ENCODE measurements at regions not wholly inside any gene's neighbourhood (a gene's known extent, or its start where the extent isn't known, plus 50 kb on each side); places are given as distances from the start of the nearest gene placed in this dataset.

DNA sequence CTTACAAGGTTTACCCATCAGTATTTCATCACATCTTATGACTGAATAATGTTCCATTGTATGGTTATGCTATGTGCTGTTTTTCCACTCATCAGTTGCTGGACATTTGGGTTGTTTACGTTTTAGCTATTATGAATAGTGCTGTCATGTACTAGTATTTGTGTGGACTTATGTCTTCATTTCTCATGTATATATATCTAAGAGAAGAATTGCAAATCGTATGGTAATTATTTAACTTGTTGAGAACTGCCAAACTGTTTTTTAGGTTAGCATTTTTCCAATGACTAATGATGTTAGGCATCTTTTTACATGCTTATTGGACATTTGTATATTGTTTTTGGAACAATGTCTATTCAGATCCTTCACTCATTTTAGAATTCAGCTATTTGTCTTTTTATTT, 368.3 kb downstream of the LMO7 start:
- TF ChIP-seq EP300 (IDR thresholded peaks at IDR 0.05), result no peak
- TF ChIP-seq, protein P1, sequence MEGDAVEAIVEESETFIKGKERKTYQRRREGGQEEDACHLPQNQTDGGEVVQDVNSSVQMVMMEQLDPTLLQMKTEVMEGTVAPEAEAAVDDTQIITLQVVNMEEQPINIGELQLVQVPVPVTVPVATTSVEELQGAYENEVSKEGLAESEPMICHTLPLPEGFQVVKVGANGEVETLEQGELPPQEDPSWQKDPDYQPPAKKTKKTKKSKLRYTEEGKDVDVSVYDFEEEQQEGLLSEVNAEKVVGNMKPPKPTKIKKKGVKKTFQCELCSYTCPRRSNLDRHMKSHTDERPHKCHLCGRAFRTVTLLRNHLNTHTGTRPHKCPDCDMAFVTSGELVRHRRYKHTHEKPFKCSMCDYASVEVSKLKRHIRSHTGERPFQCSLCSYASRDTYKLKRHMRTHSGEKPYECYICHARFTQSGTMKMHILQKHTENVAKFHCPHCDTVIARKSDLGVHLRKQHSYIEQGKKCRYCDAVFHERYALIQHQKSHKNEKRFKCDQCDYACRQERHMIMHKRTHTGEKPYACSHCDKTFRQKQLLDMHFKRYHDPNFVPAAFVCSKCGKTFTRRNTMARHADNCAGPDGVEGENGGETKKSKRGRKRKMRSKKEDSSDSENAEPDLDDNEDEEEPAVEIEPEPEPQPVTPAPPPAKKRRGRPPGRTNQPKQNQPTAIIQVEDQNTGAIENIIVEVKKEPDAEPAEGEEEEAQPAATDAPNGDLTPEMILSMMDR (IDR thresholded peaks at IDR 0.05), result no peak
- no peak for DNase-seq (ENCODE audit: low spot score in 2 of 2)
- WGBS, 2 donors, result 46 to 49% methylated on average over 2 of the region's 2 CpGs

DNA sequence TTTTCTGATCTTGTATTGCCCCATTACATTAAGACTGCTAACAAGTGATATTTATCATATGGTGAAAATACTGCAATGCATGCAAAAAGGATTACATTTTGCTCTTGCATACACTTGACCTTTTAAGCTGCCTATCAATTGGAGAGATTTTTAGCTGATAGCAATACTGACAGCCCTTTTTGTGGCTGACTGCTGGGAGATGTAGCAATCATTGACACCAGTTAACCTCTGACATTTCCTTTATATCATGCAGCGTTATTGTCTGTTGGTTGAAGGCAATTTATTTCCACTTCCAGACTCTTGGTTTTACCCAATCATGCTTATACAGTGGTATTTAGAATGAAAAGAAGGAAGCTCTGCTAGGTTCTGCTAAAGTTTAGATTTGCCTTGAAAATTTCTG, 364.0 kb downstream of the LMO7 start:
- H3K36me3 ChIP-seq, result no peaks in the 10 kb centered on the region
- H3K9me3 ChIP-seq, result no peaks in the 10 kb centered on the region
- H3K4me1 ChIP-seq, result no peaks in the 10 kb centered on the region
- no peak for DNase-seq (ENCODE audit: low spot score in 2 of 2)
- H3K27ac ChIP-seq, result no peak overlapping the region
- no peak overlapping the region for H3K4me3 ChIP-seq
- no peaks in the 10 kb centered on the region for H3K27me3 ChIP-seq
- no peak for TF ChIP-seq POLR2A (IDR thresholded peaks at IDR 0.05)
- no peak for TF ChIP-seq EP300 (IDR thresholded peaks at IDR 0.05)
- TF ChIP-seq, protein P1 (IDR thresholded peaks at IDR 0.05), result no peak
- 11 to 21% methylated on average over 1 of the region's 1 CpG for WGBS, 2 donors

More for the DNA sequence above, 368.3 kb downstream of the LMO7 start:
- no peak overlapping the region for H3K4me3 ChIP-seq
- no peaks in the 10 kb centered on the region for H3K9me3 ChIP-seq
- no peaks in the 10 kb centered on the region for H3K27me3 ChIP-seq
- H3K4me1 ChIP-seq, result peaks cover 0 to 5% (median 0%) of the 10 kb centered on the region in 4 donors
- no peaks in the 10 kb centered on the region for H3K36me3 ChIP-seq
- peak overlapping the region in 2 of 4 donors; percentile 41 to 53 for H3K27ac ChIP-seq

DNA sequence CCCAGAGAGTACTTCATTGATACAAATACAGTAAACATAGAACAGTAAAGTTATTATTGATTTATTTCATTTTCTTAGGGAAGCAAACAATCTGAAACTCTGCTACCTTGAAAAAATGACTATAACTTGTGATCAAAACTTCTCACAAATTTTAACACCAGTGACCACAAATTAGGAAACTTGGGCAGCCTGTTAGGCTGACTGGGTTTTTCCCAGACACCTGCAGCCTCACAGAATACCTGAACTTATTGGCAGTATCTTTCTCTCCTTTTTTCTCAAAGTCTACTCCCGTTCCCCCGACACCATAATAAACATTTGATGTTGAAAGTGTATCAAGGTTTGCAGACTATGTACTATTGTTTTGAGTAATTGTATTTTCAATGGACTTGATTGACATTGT, 360.5 kb downstream of the LMO7 start:
- Histone ChIP-seq H3K9me3 (no peaks in the 10 kb centered on the region), H3K36me3 (no peaks in the 10 kb centered on the region), H3K4me1 (no peaks in the 10 kb centered on the region), H3K4me3 (no peak overlapping the region), H3K27ac (no peak overlapping the region), H3K27me3 (no peaks in the 10 kb centered on the region)
- WGBS, 2 donors, result 84 to 91% methylated on average over 2 of the region's 2 CpGs
- no peak for DNase-seq (ENCODE audit: low spot score in 2 of 2)
- TF ChIP-seq EP300 (IDR thresholded peaks at IDR 0.05), result no peak
- TF ChIP-seq, protein P1 (IDR thresholded peaks at IDR 0.05), result no peak
- no peak for TF ChIP-seq POLR2A (IDR thresholded peaks at IDR 0.05)

DNA sequence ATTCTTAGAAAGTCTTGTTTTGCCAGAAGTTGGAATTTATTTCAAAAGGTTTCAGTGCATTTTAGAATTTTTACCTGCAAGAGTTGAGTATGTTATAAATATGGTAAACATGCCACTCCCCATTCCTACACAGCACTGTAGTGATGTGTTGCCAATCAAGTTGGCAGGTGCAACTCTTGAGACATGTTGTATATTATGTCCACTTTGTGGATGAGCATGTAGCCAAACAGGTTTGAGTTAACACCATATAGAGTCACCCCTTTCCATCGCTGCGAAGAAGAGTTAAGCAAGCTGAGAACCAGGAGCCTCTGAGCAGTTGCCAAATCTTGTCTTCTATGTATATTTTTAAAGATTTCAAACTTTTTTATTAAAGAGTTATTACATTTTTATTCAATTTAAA, 359.8 kb downstream of the LMO7 start:
- Histone ChIP-seq H3K4me1 (no peaks in the 10 kb centered on the region), H3K27me3 (no peaks in the 10 kb centered on the region), H3K4me3 (no peak overlapping the region), H3K27ac (no peak overlapping the region), H3K9me3 (no peaks in the 10 kb centered on the region), H3K36me3 (no peaks in the 10 kb centered on the region)
- 95 to 97% methylated on average over 2 of the region's 2 CpGs for WGBS, 2 donors
- TF ChIP-seq EP300 (IDR thresholded peaks at IDR 0.05) (no peak), POLR2A (IDR thresholded peaks at IDR 0.05) (no peak)
- TF ChIP-seq, protein P1 (IDR thresholded peaks at IDR 0.05), result no peak
- DNase-seq (ENCODE audit: low spot score in 2 of 2), result no peak

DNA sequence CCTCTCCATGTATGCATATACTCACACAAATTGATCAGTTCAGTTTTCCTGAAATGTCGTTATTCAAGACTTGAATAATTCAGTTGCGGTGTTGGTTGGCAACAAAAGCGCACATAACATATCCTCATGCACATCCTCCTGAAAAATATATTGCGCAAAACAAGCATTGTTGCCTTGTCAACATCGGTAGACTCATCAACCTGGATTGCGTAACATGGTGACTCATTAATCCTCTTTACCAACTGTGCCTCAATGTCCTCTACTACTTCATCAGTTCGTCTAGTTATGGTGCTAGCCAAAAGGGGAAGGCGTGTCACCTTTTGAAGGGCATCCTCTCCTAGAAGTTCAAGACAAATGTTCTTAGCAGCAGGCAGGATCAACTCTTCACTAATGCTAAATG, 357.7 kb downstream of the LMO7 start:
- Histone ChIP-seq H3K4me1 (no peaks in the 10 kb centered on the region), H3K9me3 (no peaks in the 10 kb centered on the region), H3K27me3 (no peaks in the 10 kb centered on the region), H3K27ac (no peak overlapping the region), H3K36me3 (no peaks in the 10 kb centered on the region), H3K4me3 (no peak overlapping the region)
- 96% methylated on average over 8 of the region's 8 CpGs for WGBS, 2 donors
- no peak for TF ChIP-seq POLR2A (IDR thresholded peaks at IDR 0.05)
- TF ChIP-seq EP300 (IDR thresholded peaks at IDR 0.05), result no peak
- TF ChIP-seq, protein P1 (IDR thresholded peaks at IDR 0.05), result no peak
- DNase-seq (ENCODE audit: low spot score in 2 of 2), result no peak

Measured in tibial nerve (tissue), 4 donors.